HG03342 (cell line): ENCODE measurements at regions not wholly inside any gene's neighbourhood (a gene's known extent, or its start where the extent isn't known, plus 50 kb on each side); places are given as distances from the start of the nearest gene placed in this dataset.
"Not testable (repeated sequence)": the region's sequence is repeated elsewhere in the genome, so short reads cannot be mapped to it uniquely, and the experiment has no call there.

Source experiments
- ATAC-seq: cut with Tn5 transposase; IDR thresholded peaks from one replicate; pipeline ENCODE4 v1.9.1; 2021; ENCODE audit warnings: mild to moderate bottlenecking, moderate library complexity; ENCODE audit not compliant: unreplicated experiment

GRCh38 chrX:80508083-80508482, 87.8 kb downstream of the TENT5D start:
- not testable (repeated sequence) for ATAC-seq

DNA sequence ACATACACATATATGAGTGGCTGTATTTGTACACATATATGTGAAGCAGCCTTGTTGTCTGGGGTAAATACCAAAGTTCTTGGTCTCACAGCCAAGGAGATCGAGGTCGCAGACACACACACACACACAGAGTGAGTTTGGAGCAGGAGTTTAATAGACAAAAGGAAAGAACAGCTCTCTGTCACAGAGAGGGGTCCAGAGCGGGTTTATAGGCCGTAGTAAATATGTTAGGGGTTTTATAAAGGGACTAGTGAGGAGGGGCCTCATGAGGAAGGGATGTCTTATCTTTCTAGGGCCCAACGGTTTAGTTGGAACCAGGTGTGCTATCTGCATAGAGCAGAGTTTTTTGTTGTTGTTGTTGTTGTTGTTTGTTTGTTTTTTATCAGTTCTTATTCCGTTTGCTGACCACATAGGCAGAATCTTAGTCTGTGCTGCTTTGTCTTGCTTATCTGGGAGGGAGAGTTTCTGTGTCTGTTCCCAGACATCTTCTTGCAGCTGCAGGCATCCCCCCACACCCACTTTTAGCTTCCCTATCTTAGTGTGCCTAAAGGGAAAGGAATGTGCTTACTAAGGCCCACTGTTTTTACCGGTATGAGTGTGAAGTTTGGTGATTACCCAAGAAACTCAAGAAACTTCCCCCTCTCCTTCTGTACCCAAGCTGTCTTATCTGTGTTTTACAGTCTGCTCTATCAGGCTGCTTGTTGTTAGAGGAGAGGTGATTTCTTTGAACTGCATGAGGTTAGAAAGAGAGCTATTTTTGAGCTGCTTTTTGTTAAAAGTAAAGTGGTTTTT, 91.9 kb downstream of the TENT5D start:
- ATAC-seq = no peak

GRCh38 chrX:80512924-80513323, 92.7 kb downstream of the TENT5D start:
- no peak for ATAC-seq

GRCh38 chrX:80513625-80514024, 93.4 kb downstream of the TENT5D start:
- ATAC-seq = no peak

- ATAC-seq = no peak
Observed at GRCh38 chrX:80537096-80537495, 116.8 kb downstream of the TENT5D start.

DNA sequence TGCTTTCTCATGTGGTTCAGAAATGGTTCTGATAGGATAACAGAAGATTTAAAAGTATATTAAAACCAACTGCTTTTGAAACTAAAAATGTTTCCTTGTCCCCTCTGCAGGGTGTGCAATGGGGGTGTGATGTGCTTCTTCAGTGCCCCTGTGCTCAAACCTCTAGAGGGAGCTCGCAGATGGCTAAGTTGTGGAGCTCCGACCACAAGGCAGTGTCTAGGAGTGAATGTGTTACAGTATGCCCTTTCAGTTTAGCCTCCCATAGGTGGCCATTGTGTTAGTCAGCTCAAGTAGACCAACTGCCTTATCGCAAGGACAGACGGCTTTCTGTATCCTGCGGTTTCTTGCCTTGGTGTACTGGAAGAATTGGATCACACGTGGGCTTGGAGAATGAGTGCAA, 130.5 kb downstream of the TENT5D start:
- peak; percentile 59 for ATAC-seq

GRCh38 chrX:80556148-80556547, 135.9 kb downstream of the TENT5D start:
- ATAC-seq = no peak

- ATAC-seq = no peak
Observed at GRCh38 chrX:80572636-80573035, 152.4 kb downstream of the TENT5D start.

- ATAC-seq = no peak
Observed at GRCh38 chrX:80573275-80573674, 153.0 kb downstream of the TENT5D start.

- ATAC-seq = not testable (repeated sequence)
Observed at GRCh38 chrX:80574486-80575086, 154.3 kb downstream of the TENT5D start.

DNA sequence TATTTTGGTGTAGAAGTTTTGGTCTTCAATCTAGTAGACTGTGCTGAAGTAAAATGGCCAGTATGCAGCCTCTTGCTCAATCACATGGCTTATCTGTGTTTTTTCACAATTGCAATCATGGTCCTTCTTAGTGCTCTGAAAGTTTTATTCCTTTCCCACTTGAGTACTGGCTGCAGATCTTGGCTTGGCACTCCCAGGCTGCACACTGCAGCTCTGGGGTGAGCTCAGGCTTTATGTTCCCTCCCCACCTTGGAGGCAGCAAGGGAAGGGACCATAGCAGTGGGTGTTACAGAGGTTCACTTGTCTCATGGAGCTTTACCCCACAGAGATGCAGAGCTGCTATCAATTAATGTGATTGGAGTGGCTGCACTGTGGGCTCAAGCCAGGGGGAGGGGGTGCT, 156.0 kb downstream of the TENT5D start:
- ATAC-seq = no peak

- ATAC-seq = no peak
Observed at GRCh38 chrX:80576806-80577533, 156.7 kb downstream of the TENT5D start.

DNA sequence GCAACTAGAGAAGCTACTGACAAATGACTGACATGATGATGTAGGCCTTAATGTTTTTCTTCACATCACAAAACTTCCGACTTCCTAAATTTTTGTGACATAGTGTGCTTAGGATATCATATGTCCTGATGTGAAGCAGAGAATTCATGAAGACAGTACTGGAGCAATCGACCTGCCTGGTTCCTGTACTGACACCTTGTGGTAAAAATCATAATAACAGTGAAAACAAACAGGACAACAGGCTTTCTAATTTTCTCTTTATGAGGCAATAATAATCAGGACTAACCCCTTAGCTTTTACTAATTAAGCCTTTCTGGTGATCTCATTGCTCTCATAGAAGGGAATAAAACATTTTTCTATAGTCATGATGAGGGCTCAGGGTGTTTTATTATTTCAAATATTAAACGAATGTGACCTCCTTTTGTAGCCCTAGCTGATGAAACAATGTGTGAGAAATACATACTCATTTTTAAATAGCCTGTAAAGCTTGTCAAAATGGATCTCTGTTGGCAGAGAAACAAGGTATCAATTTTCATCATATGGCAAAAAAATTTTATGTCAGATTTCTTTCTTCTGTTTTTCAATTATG, 158.4 kb downstream of the TENT5D start:
- peak; percentile 78 for ATAC-seq

DNA sequence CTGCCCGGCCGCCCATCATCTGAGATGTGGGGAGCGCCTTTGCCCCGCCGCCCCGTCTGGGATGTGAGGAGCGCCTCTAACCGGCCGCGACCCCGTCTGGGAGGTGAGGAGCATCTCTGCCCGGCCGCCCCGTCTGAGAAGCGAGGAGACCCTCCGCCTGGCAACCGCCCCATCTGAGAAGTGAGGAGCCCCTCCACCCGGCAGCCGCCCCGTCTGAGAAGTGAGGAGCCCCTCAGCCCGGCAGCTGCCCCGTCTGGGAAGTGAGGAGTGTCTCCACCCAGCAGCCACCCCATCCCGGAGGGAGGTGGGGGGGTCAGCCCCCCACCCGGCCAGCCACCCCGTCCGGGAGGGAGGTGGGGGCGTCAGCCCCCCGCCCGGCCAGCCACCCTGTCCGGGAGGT, 170.7 kb downstream of the TENT5D start:
- not testable (repeated sequence) for ATAC-seq

DNA sequence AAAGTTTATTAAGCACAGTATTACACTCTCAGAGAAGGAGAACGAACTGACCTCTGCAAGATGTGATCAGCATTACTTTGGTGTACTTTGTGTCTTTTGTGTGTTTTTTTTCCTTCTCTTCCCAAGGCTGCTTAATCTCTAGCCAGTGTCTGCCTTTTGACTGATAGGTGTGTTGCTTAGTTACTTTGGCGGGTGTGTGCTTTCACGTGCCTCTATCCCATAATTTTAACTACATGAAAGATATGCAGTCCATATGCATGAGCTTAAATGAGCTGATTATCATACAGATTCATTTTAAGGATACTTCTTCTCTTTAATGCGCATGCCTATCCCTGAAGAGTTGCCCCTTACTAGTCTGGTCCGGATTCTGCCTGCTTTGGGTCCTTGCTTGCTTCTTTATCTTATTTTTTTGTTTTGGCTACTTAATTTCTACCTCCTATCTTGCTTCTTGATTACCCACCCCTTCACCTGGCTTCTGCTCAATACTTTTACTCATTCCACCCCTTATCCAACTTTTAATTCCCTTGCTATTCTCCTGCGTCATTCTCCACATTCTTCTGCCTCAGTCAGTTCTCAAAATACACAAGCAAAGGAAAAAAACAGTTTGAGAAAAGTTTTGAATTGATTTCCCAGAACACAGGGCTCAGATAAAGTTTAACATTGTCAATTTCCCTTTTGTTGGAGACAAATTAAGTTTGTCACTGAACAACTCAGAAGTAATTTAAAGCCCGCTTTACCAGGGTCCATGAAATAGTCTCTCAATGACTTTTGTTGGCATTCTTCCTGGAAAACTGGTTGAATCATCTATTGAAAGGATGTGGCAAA, 182.0 kb downstream of the TENT5D start:
- ATAC-seq = no peak
